HG03460 (cell line): ENCODE measurements at regions not wholly inside any gene's neighbourhood (a gene's known extent, or its start where the extent isn't known, plus 50 kb on each side); places are given as distances from the start of the nearest gene placed in this dataset.
"Not testable (repeated sequence)": the region's sequence is repeated elsewhere in the genome, so short reads cannot be mapped to it uniquely, and the experiment has no call there.

Experiments used
- ATAC-seq: cut with Tn5 transposase; IDR thresholded peaks from one replicate; pipeline ENCODE4 v1.9.1; 2021; ENCODE audit not compliant: unreplicated experiment

DNA sequence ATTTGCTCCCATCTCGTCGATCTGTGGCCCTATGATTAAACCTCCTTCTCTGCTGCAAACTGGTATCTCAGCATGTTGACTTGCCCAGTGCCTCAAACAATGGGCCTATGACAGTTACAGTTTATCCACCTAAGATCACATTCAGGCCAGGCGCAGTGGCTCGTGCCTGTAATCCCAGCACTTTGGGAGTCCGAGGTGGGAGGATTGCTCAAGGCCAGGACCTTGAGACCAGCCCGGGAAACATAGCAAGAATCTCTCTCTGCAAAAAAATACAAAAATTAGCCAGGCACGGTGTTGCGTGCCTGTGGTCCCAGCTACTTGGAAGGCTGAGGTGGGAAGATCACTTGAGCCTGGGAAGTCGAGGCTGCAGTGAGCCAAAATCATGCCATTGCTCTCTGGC, 79.8 kb upstream of the ADGRL1 start:
- ATAC-seq, result not testable (repeated sequence)

GRCh38 chr19:14283813-14284520, 78.0 kb upstream of the ADGRL1 start:
- peak; percentile 85 for ATAC-seq

DNA sequence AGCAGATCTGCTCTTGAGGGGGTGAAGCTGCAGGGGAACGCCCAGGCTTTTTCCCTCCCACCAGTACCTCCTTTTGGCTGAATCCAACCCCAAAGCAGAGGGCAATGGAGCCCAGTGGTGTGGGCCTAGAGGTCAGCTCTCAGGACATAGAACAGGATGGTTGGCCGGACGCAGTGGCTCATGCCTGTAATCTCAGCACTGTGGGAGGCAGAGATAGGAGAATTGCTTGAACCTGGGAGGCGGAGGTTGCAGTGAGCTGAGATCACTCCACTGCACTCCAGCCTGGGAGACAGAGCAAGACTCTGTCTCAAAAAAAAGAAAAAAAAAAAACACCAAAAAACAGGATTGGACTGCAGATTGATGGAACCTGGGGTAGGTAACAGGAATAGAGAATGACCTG, 73.3 kb upstream of the ADGRL1 start:
- ATAC-seq, result not testable (repeated sequence)

DNA sequence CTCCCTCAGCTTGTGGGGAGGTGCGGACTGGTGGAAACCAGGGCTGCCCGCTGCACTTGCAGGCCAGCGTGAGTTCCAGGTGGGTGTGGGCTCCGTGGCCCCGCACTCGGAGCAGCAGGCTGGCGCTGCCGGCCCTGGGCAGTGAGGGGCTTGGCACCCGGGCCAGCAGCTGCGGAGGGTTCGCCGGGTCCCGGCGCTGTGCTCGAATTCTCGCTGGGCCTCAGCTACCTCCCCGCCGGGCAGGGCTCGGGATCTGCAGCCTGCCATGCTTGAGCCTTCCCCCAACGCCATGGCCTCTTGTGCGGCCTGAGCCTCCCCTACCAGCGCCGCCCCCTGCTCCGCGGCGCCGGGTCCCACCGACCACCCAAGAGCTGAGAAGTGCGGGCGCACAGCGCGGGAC, 71.6 kb upstream of the ADGRL1 start:
- ATAC-seq, result no peak

DNA sequence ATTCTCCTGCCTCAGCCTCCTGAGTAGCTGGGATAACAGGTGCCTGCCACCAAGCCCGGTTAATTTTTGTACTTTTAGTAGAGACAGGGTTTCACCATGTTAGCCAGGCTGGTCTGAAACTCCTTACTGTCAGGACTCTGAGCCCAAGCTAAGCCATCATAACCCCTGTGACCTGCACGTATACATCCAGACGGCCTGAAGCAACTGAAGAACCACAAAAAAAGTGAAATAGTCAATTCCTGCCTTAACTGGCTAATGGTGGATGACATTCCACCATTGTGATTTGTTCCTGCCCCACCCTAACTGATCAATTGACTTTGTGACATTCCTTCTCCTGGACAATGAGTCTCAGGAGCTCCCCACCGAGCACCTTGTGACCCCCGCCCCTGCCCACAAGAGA, 69.9 kb upstream of the ADGRL1 start:
- not testable (repeated sequence) for ATAC-seq

DNA sequence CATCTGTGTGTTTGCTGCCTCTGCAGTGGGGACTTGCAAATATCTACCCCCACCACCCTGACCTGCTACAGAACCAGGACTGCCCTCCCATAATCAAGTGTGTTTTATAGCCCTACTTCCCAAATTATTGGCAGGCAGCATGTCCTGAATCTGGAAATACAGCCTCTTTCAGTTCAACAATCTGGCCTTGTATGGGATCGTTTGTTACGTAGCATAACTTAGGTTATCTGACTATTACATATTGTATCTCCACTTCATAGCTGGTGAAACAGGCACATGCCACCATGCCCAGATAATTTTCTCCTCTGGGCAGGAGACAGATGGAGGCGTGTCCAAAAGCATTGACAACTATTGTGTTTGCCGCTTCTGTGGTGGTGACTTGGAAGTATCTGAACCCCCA, 66.7 kb upstream of the ADGRL1 start:
- no peak for ATAC-seq

- ATAC-seq, result no peak
Measured at GRCh38 chr19:14271840-14272239, 65.9 kb upstream of the ADGRL1 start.

GRCh38 chr19:14270557-14270956, 64.6 kb upstream of the ADGRL1 start:
- not testable (repeated sequence) for ATAC-seq

- no peak for ATAC-seq
Measured at GRCh38 chr19:14267224-14267741, 61.3 kb upstream of the ADGRL1 start.

- ATAC-seq, result not testable (repeated sequence)
Measured at GRCh38 chr19:14266208-14266607, 60.2 kb upstream of the ADGRL1 start.

DNA sequence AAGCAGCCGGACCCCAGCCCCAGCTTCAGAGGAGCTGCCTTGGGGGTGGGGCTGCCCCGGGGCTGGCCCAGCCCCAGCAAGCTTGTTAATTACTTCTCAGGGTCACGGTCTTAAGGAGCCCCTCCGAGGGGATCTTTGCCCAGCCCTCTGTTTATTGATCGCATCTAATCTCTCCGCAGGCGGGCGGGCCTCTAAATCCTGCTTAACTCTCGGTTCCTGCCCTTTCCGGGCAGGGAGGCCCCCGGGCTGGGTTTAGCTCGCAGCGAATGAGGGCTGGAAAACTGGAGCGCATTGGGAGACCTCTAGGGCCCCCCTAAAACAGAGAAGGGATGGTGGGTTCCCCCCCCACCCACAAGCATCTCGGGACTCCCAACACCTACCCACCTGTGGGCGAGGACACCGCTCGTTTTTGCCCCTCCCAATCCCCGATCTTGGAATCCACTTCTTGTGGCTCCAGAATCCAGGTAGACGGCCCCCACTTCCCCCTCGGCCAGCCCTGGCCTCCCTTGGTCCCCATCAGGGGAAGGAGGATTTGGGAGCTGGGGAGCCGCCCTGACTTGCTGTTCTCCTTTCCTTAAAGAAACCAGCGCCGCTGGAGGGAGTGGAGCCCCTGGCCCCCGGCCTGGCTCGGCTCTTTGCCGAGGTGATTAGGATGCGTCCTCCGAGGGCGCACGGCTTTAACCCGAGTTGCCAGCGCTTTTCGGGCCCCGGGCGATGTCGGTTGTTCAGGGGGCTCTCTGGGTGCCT, 59.5 kb upstream of the ADGRL1 start:
- no peak for ATAC-seq

DNA sequence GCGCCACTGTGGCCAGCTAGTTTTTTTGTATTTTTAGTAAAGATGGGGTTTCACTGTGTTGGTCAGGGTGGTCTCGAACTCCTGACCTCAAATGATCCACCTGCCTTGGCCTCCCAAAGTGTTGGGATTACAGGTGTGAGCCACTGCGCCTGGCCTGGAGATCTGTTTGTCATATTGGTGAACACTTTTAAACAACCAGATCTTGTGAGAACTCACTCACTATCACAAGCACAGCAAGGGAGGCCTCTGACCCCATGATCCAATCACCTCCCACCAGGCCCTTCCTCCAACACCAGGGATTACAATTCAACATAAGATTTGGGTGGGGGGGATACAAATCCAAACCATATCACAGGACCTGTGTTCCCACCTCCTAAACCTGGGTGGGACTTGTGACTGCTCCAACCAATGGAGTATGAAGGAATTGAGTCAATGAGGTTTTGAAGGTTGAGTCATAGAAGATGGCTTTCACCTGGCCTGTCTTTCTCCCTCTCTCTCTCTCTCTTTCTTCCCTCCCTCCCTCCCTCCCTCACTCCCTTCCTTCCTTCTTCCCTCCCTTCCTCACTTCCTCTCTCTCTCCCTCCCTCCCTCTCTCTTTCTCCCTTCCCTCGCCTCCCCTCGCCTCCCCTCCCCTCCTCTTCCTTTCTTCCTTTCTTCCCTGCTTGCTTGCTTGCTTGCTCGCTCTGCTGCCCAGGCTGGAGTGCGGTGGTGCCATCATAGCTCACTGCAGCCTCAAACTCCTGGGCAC, 50.1 kb upstream of the ADGRL1 start:
- ATAC-seq, result not testable (repeated sequence)
